Ammon's horn (tissue), 1 donor: ENCODE measurements at regions not wholly inside any gene's neighbourhood (a gene's known extent, or its start where the extent isn't known, plus 50 kb on each side); places are given as distances from the start of the nearest gene placed in this dataset.

Experiments used
- DNase-seq: peaks from one replicate; pipeline ENCODE4 v3.0.0-alpha.2; 2016; ENCODE audit warnings: low spot score

DNA sequence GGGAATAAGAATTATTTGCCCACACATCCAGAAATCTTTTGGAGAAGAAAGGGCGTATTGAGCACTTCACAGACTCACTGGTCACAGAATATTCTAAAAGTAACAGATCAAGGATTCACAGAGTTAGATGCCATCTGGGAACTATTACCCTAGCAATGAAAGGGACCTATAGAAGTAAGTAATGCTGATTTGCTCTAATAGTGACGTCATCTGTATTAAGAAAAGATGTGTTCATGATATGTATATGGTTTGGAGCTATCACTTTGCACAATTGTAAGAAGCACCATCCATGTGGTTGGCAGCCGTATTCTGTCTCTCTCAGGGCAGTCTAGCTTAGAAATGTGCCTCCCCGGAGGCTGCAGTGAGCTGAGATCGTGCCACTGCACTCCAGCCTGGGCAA, 52.8 kb upstream of the SV2C start:
- DNase-seq = no peak

DNA sequence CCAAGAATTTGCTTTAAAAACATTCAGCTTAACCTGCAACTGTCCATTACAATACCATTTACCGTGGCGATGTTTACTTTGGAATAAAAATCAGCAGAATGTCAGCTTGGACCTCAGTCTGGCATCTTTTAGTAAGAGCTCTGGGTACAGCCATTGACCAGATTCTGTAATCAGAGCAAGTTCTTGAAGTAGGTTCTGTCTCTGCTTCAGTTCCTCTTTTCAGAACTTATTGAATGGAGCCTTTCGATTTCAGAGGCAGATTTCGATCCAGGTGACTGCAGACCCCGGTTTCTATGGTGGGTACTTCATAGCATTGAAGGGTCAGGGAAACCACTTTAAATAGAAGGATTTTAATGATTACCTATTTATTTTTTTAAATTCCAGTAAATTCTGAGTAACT, 53.4 kb upstream of the SV2C start:
- no peak for DNase-seq

GRCh38 chr5:76025790-76026189, 57.4 kb upstream of the SV2C start:
- no peak for DNase-seq

- DNase-seq = peak; percentile 23
These were observed 58.1 kb upstream of the SV2C start for GRCh38 chr5:76025069-76025468.

DNA sequence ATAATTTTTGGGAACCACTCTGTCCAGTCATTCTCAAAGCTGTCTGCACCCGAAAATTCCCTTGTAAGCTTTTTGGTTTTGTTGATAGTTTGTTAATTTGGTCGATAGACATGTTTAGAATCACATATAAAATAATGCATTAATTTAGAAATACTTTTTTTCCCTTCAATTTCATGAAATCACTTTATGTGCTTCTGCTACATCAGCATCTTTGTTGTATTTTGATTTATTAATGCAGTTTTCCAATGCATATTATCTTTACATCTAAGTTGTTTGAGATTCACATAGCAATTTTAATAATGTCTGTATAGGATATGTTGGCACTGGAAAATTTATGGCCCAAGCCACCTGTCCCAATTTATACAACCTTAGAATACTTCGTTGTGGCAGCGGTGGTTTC, 60.6 kb upstream of the SV2C start:
- DNase-seq = no peak

DNA sequence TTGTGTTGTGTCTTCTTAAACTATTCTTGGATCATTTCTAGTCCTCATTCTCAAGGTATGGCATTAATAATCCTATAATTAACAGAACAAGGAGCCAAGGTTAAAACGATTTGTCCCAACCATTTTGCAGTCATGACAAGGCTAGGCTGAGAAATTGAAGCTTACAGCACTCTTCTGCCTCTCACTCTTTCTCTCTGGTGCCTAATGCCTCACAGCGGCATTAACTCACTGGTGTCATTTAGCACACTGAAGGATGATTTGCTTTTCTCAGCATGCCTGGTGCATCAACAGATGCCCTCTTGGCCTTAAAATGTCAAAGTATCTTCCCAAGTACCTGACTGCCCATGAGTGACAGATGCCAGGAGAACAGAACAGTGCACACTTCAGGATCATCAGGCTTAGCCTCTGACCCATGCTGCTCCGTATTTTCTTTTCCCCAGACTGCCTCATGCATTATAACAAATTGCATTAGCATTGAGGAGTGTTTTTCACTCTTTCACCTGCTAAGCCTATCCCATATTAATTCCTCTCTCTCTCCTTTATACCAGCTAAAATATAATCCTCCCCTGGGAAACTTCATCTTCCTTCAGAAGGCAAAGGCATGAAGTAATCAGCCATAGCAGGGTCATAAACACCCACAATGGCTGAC, 61.1 kb upstream of the SV2C start:
- no peak for DNase-seq

DNA sequence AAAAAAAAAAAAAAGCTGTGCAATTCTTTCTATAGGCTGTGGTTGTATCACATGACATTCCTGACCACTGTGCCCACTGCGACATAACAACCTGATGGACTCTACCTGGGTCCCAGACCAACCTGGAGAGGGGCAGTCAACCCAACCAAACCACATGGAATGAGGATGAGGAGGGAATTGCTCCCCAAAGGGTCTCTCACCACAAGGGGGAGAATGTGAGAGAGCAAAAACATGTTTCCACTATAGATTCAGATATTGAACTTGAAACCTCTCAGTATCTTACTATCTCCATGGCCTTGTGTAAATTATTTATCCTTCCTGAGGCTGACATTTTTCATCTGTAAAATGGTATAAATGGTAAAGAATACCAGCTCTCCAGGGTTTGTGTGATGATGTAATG, 66.9 kb upstream of the SV2C start:
- no peak for DNase-seq

DNA sequence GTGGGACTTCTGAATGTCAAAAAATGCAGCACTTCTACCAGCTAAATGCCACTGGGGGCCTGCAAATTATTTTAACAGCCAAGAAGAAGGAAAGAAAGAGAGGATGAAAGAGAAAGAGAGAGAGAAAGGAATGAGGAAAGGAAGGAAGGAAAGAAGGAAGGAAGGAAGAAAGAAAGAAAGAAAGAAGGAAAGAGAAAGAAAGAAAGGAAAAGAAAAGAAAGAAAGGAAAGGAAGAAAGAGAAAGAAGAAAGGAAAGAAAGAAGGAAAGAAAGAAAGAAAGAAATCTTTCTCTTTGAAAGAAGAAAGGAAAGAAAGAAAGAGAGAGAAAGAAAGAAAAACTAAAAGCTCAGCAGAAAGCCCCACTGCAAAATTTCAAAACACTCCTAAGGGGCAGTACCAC, 69.2 kb upstream of the SV2C start:
- DNase-seq = no peak

DNA sequence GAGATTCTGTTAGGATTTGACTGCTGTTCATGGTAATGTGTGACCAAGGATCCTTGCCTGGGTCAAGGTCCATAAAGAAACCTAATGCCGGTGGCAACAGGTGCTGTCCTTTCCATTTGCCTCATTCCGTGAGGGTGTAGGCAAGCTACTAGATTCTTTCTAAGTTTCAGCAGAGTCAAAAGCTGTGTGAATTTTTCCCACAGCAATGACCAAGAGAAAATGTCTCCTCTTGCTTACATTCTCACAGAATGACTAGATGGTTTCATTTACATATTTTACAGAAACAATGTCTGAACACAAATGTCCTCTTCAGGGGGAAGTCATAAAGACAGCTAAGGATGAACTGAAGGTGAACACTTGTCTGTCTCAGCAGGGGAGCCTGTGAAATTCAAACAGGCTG, 75.3 kb upstream of the SV2C start:
- DNase-seq = no peak

DNA sequence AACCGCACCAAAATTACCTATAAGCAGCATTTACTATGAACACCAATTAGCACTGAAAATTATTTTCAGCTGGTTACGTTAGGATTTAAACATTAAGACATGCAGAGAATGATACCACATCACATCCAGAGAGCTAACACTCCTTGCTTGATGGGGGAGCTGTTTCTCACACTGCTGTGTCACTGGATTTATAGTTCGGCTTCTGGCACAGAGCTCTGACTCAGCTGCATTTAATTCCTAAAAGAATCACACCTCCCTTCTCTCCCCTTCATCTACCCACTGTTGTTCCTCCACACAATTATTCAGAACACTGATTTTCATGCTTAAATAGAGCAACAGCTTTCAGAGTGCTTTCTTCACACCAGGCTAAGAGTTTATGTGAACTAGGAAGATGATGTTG, 82.6 kb upstream of the SV2C start:
- peak; percentile 4 for DNase-seq

DNA sequence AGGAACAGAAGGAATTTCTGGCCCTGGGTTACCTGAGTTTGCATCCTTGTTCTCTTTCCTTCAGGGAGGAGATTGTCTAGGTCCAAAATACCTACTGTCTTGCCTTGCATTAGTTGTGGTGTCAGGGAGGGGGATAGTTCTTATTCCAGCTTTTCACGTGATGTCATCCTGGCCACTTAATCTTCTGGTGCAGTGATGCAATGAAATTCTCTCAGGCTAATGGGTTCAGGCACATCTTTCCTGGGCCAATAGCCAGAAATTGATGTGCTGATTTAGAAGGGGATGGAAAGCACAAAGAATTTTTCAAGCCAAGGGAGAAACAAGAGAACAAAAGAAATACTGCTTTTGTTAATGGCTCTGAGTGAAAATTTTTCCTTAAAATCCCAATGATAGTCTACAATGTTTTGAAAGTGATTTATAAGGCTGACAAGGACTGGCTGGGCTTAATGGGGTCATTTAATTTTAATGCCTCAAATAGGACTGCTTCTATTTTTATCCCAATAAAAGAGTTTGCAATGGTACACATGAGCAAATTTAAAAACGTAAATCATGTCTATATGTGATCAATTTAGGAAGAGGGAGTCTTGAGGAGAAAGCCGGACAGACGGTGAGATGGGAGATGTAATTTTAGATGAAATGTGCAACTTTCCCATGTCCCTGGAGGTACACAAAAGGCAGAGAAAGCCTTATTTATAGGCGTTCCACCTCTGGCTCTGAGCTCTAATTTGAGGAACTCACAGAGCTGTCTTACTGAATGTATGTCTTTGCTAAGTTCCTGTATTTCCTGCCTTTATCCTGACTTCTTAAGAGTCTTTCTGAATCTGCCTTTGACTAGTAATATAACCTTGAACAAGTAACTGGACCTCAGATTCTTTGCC, 89.3 kb upstream of the SV2C start:
- no peak for DNase-seq

GRCh38 chr5:75993183-75993582, 90.0 kb upstream of the SV2C start:
- no peak for DNase-seq

GRCh38 chr5:75992753-75993152, 90.4 kb upstream of the SV2C start:
- no peak for DNase-seq

DNA sequence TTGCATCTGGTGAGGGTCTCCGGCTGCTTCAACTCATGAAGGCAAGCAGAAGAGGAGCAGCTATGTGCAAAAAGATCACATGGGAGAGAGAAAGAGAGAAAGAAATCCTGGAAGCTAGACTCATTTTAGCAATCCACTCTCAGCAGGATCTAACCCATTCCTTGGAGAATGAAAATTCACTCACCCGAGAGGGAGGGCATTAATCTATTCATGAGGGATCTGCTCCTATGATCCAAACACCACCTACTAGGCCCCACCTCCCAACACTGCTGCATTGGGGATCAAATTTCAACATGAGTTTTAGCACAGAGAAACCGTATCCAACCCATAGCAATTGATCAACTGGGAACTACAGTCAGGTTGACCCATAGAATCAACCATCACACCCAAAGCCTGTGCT, 98.1 kb upstream of the SV2C start:
- DNase-seq = no peak

- no peak for DNase-seq
These were observed 107.7 kb upstream of the SV2C start for GRCh38 chr5:75975496-75975895.

DNA sequence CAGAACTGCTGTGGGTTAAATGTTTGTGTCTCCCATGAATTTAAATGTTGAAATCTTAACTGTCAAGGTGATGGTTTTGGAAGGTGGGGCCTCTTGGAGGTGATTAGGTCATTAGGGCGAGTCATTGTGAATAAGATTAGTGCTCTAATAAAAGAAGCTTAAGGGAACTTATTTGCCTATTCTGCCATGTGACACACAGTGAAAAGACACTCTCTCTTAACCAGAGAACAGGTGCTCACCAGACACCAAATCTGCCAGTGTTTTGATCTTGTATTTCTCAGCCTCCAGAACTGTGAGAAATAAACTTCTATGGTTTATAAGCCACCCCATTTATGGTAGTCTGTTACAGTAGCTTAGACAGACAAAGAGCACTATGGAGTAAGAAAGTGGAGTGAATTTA, 117.9 kb upstream of the SV2C start:
- no peak for DNase-seq

GRCh38 chr5:75964008-75964407, 119.2 kb upstream of the SV2C start:
- peak; percentile 8 for DNase-seq

DNA sequence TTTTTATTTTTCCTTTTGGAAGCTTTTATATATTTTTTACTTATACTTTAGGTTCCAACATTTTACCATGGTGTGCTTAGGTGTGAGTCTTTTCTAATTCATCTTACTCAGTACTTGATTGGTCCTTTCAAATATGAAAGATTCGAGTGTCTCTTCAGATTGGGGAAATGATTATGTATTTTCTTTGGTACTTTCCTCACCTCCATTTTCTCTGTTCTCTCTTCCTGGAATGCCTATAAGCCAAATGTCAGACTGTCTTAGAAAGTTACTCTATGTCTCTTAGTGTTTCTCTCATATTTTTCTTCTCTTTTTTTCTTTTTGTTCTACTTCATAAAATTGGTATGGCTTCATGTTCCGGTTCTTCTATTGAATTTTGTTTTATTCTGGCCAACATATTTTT, 119.6 kb upstream of the SV2C start:
- DNase-seq = no peak

GRCh38 chr5:75961818-75962217, 121.4 kb upstream of the SV2C start:
- DNase-seq = no peak

GRCh38 chr5:75960129-75960528, 123.1 kb upstream of the SV2C start:
- DNase-seq = no peak

- no peak for DNase-seq
These were observed 130.2 kb upstream of the SV2C start for GRCh38 chr5:75952963-75953362.

DNA sequence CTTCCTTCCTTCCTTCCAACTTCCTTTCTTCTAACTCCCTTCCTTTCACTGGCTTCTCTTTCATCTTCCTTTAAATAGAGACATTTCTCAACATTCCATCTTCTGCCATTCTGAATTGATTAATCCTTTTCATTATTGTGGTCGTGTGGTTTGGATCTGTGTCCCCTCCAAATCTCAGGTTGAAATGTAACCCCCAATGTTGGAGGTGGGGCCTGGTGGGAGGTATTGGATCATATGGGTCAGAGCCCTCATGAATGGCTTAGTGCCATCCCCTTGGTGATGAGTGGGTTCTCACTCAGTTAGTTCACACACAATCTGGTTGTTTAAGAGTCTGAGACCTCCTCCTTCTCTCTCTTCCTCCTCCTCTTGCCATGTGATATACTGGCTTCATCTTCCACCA, 130.9 kb upstream of the SV2C start:
- DNase-seq = no peak

DNA sequence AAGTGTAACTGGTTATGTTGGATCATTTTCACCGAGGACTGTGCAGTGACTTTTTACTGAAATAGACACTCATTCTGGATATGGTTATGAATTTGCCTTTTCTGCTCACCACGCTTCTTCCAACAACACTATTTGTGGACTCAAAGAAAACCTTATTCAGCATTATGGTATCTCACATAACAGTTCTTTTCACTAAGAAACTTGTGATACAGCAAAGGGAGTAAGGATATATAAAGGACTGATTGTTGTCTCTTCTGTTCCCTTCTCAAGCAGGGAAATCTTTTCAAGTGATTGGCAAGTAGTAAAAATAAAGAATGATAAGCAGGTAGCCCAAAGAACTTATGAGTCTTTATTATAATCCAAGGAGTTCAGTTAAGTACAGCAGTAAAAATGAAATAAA, 131.5 kb upstream of the SV2C start:
- no peak for DNase-seq

DNA sequence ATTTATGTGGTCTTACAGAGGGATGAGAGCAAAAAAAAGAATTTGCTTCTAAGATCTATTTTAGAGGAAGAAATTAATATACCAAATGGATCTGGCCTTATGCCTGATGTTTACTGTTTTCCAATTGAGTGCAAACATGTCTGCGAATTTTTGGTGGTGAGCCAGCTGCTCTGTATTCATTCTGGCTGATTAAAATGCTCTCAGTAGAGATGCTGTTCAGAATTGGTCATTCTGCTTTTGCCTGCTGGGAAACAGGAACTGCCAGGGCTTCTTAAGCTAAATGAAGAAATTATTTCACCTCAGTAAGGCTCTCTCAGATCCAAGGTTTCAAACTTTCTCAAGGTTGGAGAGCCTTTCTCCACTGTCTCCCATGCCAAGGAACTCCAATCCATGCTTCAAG, 132.0 kb upstream of the SV2C start:
- DNase-seq = peak; percentile 48
